ENCODE measurements at regions not wholly inside any gene's neighbourhood (a gene's known extent, or its start where the extent isn't known, plus 50 kb on each side); places are given as distances from the start of the nearest gene placed in this dataset.

- Histone ChIP-seq H3K27me3 (ENCODE audit: insufficient read depth, low read length) (no peaks in the 10 kb centered on the region), H2BK20ac (ENCODE audit: low read depth, low read length, poor library complexity, severe bottlenecking) (no peak overlapping the region), H3T11ph (ENCODE audit: low read length) (no peak overlapping the region), H3K4ac (ENCODE audit: low read depth, low read length) (no peak overlapping the region), H2BK15ac (ENCODE audit: low read depth, low read length) (no peak overlapping the region), H3K79me2 (ENCODE audit: insufficient read depth, low read length) (no peaks in the 10 kb centered on the region), H2AFZ (ENCODE audit: low read length) (no peak overlapping the region), H4K20me1 (ENCODE audit: control insufficient read depth, insufficient read depth, insufficient read length) (no peaks in the 10 kb centered on the region), H3K9ac (ENCODE audit: extremely low read depth, insufficient read length, low read length) (no peak overlapping the region), H3K4me2 (ENCODE audit: insufficient read depth, insufficient read length, low read length) (no peak overlapping the region), H4K91ac (ENCODE audit: insufficient read length, low read depth, low read length) (no peak overlapping the region), H3K9me3 (ENCODE audit: control insufficient read depth, low read depth, low read length) (no peaks in the 10 kb centered on the region), H3K4me1 (ENCODE audit: insufficient read depth, low read length) (peaks cover 3% of the 10 kb centered on the region; the same call in 1 of the 2 replicates), H3K14ac (ENCODE audit: insufficient read depth, low read length) (no peak overlapping the region), H3K56ac (ENCODE audit: insufficient read length, low read depth, low read length) (no peak overlapping the region), H2BK12ac (ENCODE audit: insufficient read length, low read depth, low read length) (no peak overlapping the region), H3K23me2 (ENCODE audit: insufficient read length, low read depth, low read length, poor library complexity, severe bottlenecking) (no peaks in the 10 kb centered on the region), H3K23ac (ENCODE audit: insufficient read length, low read depth, low read length) (no peak overlapping the region), H4K5ac (ENCODE audit: insufficient read length, low read depth, low read length) (no peak overlapping the region), H2BK5ac (ENCODE audit: insufficient read length, low read length) (no peak overlapping the region), H3K18ac (ENCODE audit: insufficient read length, low read depth, low read length) (no peak overlapping the region), H4K8ac (replicated peaks; ENCODE audit: insufficient read length, low read depth, low read length) (no peak overlapping the region), H3K79me1 (ENCODE audit: insufficient read depth, low read depth, low read length, poor library complexity, severe bottlenecking) (no peaks in the 10 kb centered on the region), H2BK120ac (ENCODE audit: low read depth, low read length, poor library complexity, severe bottlenecking) (no peak overlapping the region), H2AK5ac (ENCODE audit: insufficient read length, low read length) (no peak overlapping the region), H3K27ac (ENCODE audit: insufficient read length, low read depth, low read length) (no peak overlapping the region)
- Mint-ChIP-seq H3K36me3 (ENCODE audit: insufficient read depth in 1 of 3, low read depth in 3 of 3) (no peaks in the 10 kb centered on the region), H3K4me1 (peaks cover 3 to 7% of the 10 kb centered on the region in 2 experiments; a peak in 1 of 4 replicates), H3K9me3 (no peaks in the 10 kb centered on the region), H3K27ac (no peak overlapping the region), H3K4me3 (no peak overlapping the region), H3K27me3 (ENCODE audit: low read depth) (no peaks in the 10 kb centered on the region)
- WGBS (ENCODE audit: extremely low coverage, insufficient read length, low lambda C conversion rate): no CpG with 5 or more reads among the region's 3 CpGs
- no peak for DNase-seq
- TF ChIP-seq CTCF (conservative IDR thresholded peaks at IDR 0.05): no peak
These were observed 219.3 kb upstream of the CTNNB1 start for GRCh38 chr3:40979962-40980361.

Data from H9 (cell line).